Gastrocnemius medialis (tissue), 4 donors: ENCODE measurements at regions not wholly inside any gene's neighbourhood (a gene's known extent, or its start where the extent isn't known, plus 50 kb on each side); places are given as distances from the start of the nearest gene placed in this dataset.

Experiments used
- POLR2A ChIP-seq, 2 donors: fragments of 450-650 bp; IDR thresholded peaks; one replicate each; pipeline ENCODE4 v1.6.1; 2017; ENCODE audit warnings: antibody characterized with exemption in 2 of 2, mild to moderate bottlenecking in 2 of 2, moderate library complexity in 2 of 2
- TF ChIP-seq, protein P1 (sequence below), 5 experiments: fragments of 450-650 bp in 3 of 5; fragments of 200-600 bp in 2 of 5; sonication (generic) in 2 of 5; IDR thresholded peaks in 4 of 5; conservative IDR thresholded peaks in 1 of 5; 1 replicate in 4 of 5; 2 replicates in 1 of 5; pipeline ENCODE4 v1.5.1; 2016 to 2019; ENCODE audit warnings: antibody characterized with exemption in 5 of 5, mild to moderate bottlenecking in 3 of 5, moderate library complexity in 3 of 5

DNA sequence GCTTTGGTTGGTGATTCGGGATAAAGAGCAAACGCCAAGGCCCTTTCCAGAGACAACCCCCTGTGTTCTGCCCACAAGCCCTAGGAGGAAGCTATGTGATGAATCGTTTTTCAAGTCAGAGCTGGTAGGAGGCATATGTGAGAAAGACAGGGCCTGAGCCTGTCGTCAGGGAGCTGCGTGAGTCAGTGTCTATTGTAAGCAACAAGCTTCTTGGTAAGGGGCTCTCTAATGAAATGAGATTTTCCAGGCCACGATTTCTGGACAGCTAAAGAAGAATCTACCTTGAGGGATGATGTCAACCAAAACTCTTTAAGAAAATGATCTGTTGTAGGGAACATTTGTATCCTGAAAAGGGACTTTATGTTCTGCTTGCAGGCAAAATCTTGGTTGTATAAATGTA is 318.9 kb upstream of the IL12A start:
- TF ChIP-seq, protein P1, sequence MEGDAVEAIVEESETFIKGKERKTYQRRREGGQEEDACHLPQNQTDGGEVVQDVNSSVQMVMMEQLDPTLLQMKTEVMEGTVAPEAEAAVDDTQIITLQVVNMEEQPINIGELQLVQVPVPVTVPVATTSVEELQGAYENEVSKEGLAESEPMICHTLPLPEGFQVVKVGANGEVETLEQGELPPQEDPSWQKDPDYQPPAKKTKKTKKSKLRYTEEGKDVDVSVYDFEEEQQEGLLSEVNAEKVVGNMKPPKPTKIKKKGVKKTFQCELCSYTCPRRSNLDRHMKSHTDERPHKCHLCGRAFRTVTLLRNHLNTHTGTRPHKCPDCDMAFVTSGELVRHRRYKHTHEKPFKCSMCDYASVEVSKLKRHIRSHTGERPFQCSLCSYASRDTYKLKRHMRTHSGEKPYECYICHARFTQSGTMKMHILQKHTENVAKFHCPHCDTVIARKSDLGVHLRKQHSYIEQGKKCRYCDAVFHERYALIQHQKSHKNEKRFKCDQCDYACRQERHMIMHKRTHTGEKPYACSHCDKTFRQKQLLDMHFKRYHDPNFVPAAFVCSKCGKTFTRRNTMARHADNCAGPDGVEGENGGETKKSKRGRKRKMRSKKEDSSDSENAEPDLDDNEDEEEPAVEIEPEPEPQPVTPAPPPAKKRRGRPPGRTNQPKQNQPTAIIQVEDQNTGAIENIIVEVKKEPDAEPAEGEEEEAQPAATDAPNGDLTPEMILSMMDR (IDR thresholded peaks at IDR 0.05 in 4 of 5, conservative IDR thresholded peaks at IDR 0.05 in 1 of 5) = no peak
- TF ChIP-seq POLR2A (IDR thresholded peaks at IDR 0.05) = no peak
